Natural killer cell (primary cell): ENCODE measurements at regions not wholly inside any gene's neighbourhood (a gene's known extent, or its start where the extent isn't known, plus 50 kb on each side); places are given as distances from the start of the nearest gene placed in this dataset.

ENCODE experiments used
- ATAC-seq, 3 donors: fragments of 150-1000 bp in 2 of 3; fragments of 200-7000 bp in 1 of 3; cut with Tn5 transposase; 1 replicate in 1 of 3; 2 replicates in 2 of 3; pipeline ENCODE4 v1.10.0; 2021; ENCODE audit warnings: mild to moderate bottlenecking in 2 of 3, moderate library complexity in 2 of 3
- DNase-seq, 2 donors: peaks; one replicate each; pipeline versions ENCODE4 v3.0.0 to v3.0.0-alpha.2; 2013 to 2021; ENCODE audit warnings: mixed read lengths in 1 of 2
- H3K27ac ChIP-seq: one replicate; pipeline ENCODE4 v1.5.1; 2013; ENCODE audit warnings: mild to moderate bottlenecking, low read length
- H3K27me3 ChIP-seq: one replicate; pipeline ENCODE4 v1.6.1; 2013; ENCODE audit warnings: low read length; ENCODE audit not compliant: control insufficient read depth, insufficient read depth
- H3K36me3 ChIP-seq: one replicate; pipeline ENCODE4 v1.6.1; 2013; ENCODE audit warnings: low read length; ENCODE audit not compliant: control insufficient read depth, insufficient read depth
- H3K4me1 ChIP-seq: one replicate; pipeline ENCODE4 v1.6.1; 2013; ENCODE audit warnings: low read length; ENCODE audit not compliant: control insufficient read depth, insufficient read depth
- H3K4me3 ChIP-seq: one replicate; pipeline ENCODE4 v1.5.1; 2013; ENCODE audit warnings: low read length
- H3K9me3 ChIP-seq: one replicate; pipeline ENCODE4 v1.6.1; 2013; ENCODE audit warnings: low read length; ENCODE audit not compliant: control insufficient read depth, insufficient read depth
- H3K27ac Mint-ChIP-seq, 2 donors: one replicate each; pipeline ENCODE4 v1.8.0; 2022; ENCODE audit warnings: mild to moderate bottlenecking in 2 of 2, mixed read lengths in 2 of 2, moderate library complexity in 1 of 2
- H3K27me3 Mint-ChIP-seq, 2 donors: one replicate each; pipeline ENCODE4 v1.8.0; 2022; ENCODE audit warnings: low read depth in 2 of 2, mixed read lengths in 2 of 2
- H3K36me3 Mint-ChIP-seq: one replicate; pipeline ENCODE4 v1.8.0; 2022; ENCODE audit warnings: mixed read lengths
- H3K4me1 Mint-ChIP-seq, 2 donors: one replicate each; pipeline ENCODE4 v1.8.0; 2022; ENCODE audit warnings: mixed read lengths in 2 of 2
- H3K4me3 Mint-ChIP-seq: one replicate; pipeline ENCODE4 v1.8.0; 2022; ENCODE audit warnings: mild to moderate bottlenecking, moderate library complexity, mixed read lengths
- H3K9me3 Mint-ChIP-seq, 2 donors: one replicate each; pipeline ENCODE4 v1.8.0; 2022; ENCODE audit warnings: mixed read lengths in 2 of 2
- CTCF ChIP-seq: fragments of 200-600 bp; IDR thresholded peaks from one replicate; pipeline ENCODE4 v1.8.0; 2022; ENCODE audit warnings: antibody characterized with exemption
- whole genome bisulfite sequencing: methylation state at CpG from one replicate; pipeline ENCODE4 v1.1.7; 2013; ENCODE audit warnings: missing lambda C conversion rate; ENCODE audit not compliant: insufficient coverage; 5-methylcytosine and 5-hydroxymethylcytosine counted together
- intact Hi-C: fragments of 100-400 bp; cut with micrococcal nuclease; formaldehyde crosslinking; loops from one replicate; pipeline ENCODE4 v1.14.2; 2022

- Histone ChIP-seq H3K36me3 (no peaks in the 10 kb centered on the region), H3K27me3 (no peaks in the 10 kb centered on the region), H3K4me1 (peaks cover 7% of the 10 kb centered on the region), H3K27ac (no peak overlapping the region), H3K9me3 (no peaks in the 10 kb centered on the region), H3K4me3 (no peak overlapping the region)
- no peak for ATAC-seq
- Mint-ChIP-seq H3K27me3 (no peaks in the 10 kb centered on the region), H3K4me1 (no peaks in the 10 kb centered on the region), H3K36me3 (no peaks in the 10 kb centered on the region), H3K9me3 (no peaks in the 10 kb centered on the region), H3K27ac (no peak overlapping the region), H3K4me3 (no peak overlapping the region)
- intact Hi-C loops: no loop called here
- WGBS: 91% methylated on average over 10 of the region's 11 CpGs
- TF ChIP-seq CTCF: no peak
- DNase-seq: no peak
Measured at GRCh38 chr5:56520986-56521730, 288.0 kb upstream of the ANKRD55 start.

- Histone ChIP-seq H3K9me3 (no peaks in the 10 kb centered on the region), H3K4me3 (no peak overlapping the region), H3K4me1 (peaks cover 7% of the 10 kb centered on the region), H3K36me3 (no peaks in the 10 kb centered on the region), H3K27ac (no peak overlapping the region), H3K27me3 (no peaks in the 10 kb centered on the region)
- no peak for TF ChIP-seq CTCF
- intact Hi-C loops: no loop called here
- DNase-seq (no peak), ATAC-seq (no peak)
- no peaks in the 10 kb centered on the region for H3K36me3 Mint-ChIP-seq
- H3K27me3 Mint-ChIP-seq: no peaks in the 10 kb centered on the region
- WGBS: 93% methylated on average over 4 of the region's 4 CpGs
- H3K9me3 Mint-ChIP-seq: no peaks in the 10 kb centered on the region
- H3K4me1 Mint-ChIP-seq: no peaks in the 10 kb centered on the region
- no peak overlapping the region for H3K4me3 Mint-ChIP-seq
- H3K27ac Mint-ChIP-seq: no peak overlapping the region
Measured at GRCh38 chr5:56518820-56519219, 285.7 kb upstream of the ANKRD55 start.

GRCh38 chr5:56517011-56517416 lies 283.9 kb upstream of the ANKRD55 start:
- no peak for ATAC-seq
- no peaks in the 10 kb centered on the region for H3K9me3 Mint-ChIP-seq
- H3K36me3 Mint-ChIP-seq: no peaks in the 10 kb centered on the region
- Histone ChIP-seq H3K4me1 (peaks cover 12% of the 10 kb centered on the region), H3K36me3 (no peaks in the 10 kb centered on the region), H3K27ac (no peak overlapping the region), H3K27me3 (no peaks in the 10 kb centered on the region), H3K4me3 (no peak overlapping the region), H3K9me3 (no peaks in the 10 kb centered on the region)
- H3K4me1 Mint-ChIP-seq: peaks cover 0 to 8% of the 10 kb centered on the region in 2 donors
- no peak overlapping the region for H3K27ac Mint-ChIP-seq
- H3K4me3 Mint-ChIP-seq: no peak overlapping the region
- H3K27me3 Mint-ChIP-seq: no peaks in the 10 kb centered on the region
- DNase-seq: peak in 1 of 2 donors; percentile 41
- intact Hi-C loops: no loop called here
- TF ChIP-seq CTCF: no peak
- WGBS: 27% methylated on average over 2 of the region's 2 CpGs

GRCh38 chr5:56516441-56516840 lies 283.3 kb upstream of the ANKRD55 start:
- Mint-ChIP-seq H3K4me3 (no peak overlapping the region), H3K9me3 (no peaks in the 10 kb centered on the region), H3K4me1 (peaks cover 0 to 8% of the 10 kb centered on the region in 2 donors), H3K27me3 (no peaks in the 10 kb centered on the region), H3K36me3 (no peaks in the 10 kb centered on the region), H3K27ac (no peak overlapping the region)
- H3K27me3 ChIP-seq: no peaks in the 10 kb centered on the region
- H3K4me1 ChIP-seq: peaks cover 12% of the 10 kb centered on the region
- DNase-seq (no peak), ATAC-seq (no peak)
- TF ChIP-seq CTCF: no peak
- H3K4me3 ChIP-seq: no peak overlapping the region
- intact Hi-C loops: no loop called here
- H3K27ac ChIP-seq: no peak overlapping the region
- WGBS: 92% methylated on average over 5 of the region's 5 CpGs
- no peaks in the 10 kb centered on the region for H3K9me3 ChIP-seq
- H3K36me3 ChIP-seq: no peaks in the 10 kb centered on the region
